ENCODE measurements at regions not wholly inside any gene's neighbourhood (a gene's known extent, or its start where the extent isn't known, plus 50 kb on each side); places are given as distances from the start of the nearest gene placed in this dataset.
A peak's percentile ranks its signal among the peaks of the same experiment; 100 is the strongest.
"Not testable (repeated sequence)": the region's sequence is repeated elsewhere in the genome, so short reads cannot be mapped to it uniquely, and the experiment has no call there.

GRCh38 chr16:47815655-47816054 is 340.1 kb downstream of the ABCC12 start (continued):
- TF ChIP-seq ZBTB11 (CRISPR knock-in tag; IDR thresholded peaks at IDR 0.05), result no peak

GRCh38 chr16:47811758-47812157 is 344.0 kb downstream of the ABCC12 start:
- H3K4me2 ChIP-seq (ENCODE audit: insufficient read depth, low read length); BruUV-seq (replicated peaks); H2AFZ ChIP-seq (ENCODE audit: low read depth, low read length); H3K4me3 ChIP-seq; FAIRE-seq; H3K27me3 ChIP-seq (ENCODE audit: control insufficient read depth in 2 of 2, insufficient read depth in 2 of 2, low read length in 2 of 2); H3K4me1 ChIP-seq (replicated peaks in 1 of 2; ENCODE audit: control insufficient read depth in 2 of 2, insufficient read depth in 2 of 2, low read length in 2 of 2); intact Hi-C loops (cut with micrococcal nuclease); H3K79me2 ChIP-seq (ENCODE audit: control insufficient read depth, insufficient read depth, low read length); CTCF ChIA-PET (ENCODE audit: low intra/inter-chr PET ratio); in situ Hi-C loops (cut with MboI); POLR2A ChIA-PET; H3K9me1 ChIP-seq (ENCODE audit: control insufficient read depth, insufficient read depth, low read length); H3K36me3 ChIP-seq (ENCODE audit: control insufficient read depth, insufficient read depth, low read length); H4K20me1 ChIP-seq (replicated peaks; ENCODE audit: control insufficient read depth, insufficient read depth, low read length); H3K9me3 ChIP-seq (replicated peaks; ENCODE audit: control insufficient read depth, insufficient read depth, low read depth, low read length); DNase-seq (ENCODE audit: extremely low read depth in 1 of 4, low spot score in 3 of 4); H3K27ac ChIP-seq (ENCODE audit: extremely low read depth, low read depth, low read length); H3K9ac ChIP-seq (ENCODE audit: insufficient read depth in 1 of 2, low read depth in 2 of 2, low read length in 2 of 2); ATAC-seq: not testable (repeated sequence)
- WGBS (ENCODE audit: insufficient coverage, low coverage, missing lambda C conversion rate), result 0% methylated on average over 1 of the region's 3 CpGs
- peak; percentile 94 for TF ChIP-seq ZNF507 (tag; conservative IDR thresholded peaks at IDR 0.05)
- TF ChIP-seq ZNF354B (CRISPR knock-in tag; IDR thresholded peaks at IDR 0.05), result peak; percentile 56; the same call in 1 of the 2 replicates
